ENCODE measurements at regions not wholly inside any gene's neighbourhood (a gene's known extent, or its start where the extent isn't known, plus 50 kb on each side); places are given as distances from the start of the nearest gene placed in this dataset.

DNA sequence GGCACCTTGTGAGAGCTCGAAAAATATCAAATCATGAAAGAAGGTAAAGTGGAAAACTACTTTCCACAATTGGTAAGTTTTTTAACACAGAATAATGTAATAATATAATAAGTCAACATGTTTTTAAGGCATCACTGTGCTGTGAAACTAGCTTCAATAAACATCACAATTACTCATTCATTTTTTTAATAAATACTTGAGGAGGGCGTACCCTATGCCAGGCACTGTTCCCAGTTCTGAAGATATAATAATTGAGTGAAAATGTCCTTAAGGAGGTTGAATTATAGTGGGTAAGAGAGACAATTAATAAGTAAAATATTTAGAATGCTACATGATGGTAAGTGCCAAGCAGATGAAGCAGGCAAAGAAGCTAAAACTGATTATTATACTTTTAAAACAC lies 381.4 kb downstream of the ELAVL2 start:
- H4K20me1 ChIP-seq (ENCODE audit: insufficient read depth) = no peaks in the 10 kb centered on the region
- H3K9me3 ChIP-seq (ENCODE audit: low read length) = no peaks in the 10 kb centered on the region
- H3K9me2 ChIP-seq (ENCODE audit: insufficient read depth, low read length) = no peaks in the 10 kb centered on the region
- no peak overlapping the region for H2AFZ ChIP-seq (ENCODE audit: low read depth, low read length)
- no peak overlapping the region for H3K4me2 ChIP-seq (ENCODE audit: low read length)
- no peaks in the 10 kb centered on the region for H3K79me2 ChIP-seq (replicated peaks; ENCODE audit: insufficient read depth, low read length)
- H3K9ac ChIP-seq (ENCODE audit: low read length) = no peak overlapping the region
- H3F3A ChIP-seq (ENCODE audit: insufficient read depth, low read length, poor library complexity, severe bottlenecking) = no peaks in the 10 kb centered on the region
- H3K36me3 ChIP-seq (ENCODE audit: insufficient read depth, low read length) = no peaks in the 10 kb centered on the region
- H3K27me3 ChIP-seq (ENCODE audit: insufficient read depth, low read depth, low read length) = no peaks in the 10 kb centered on the region
- H3K4me3 ChIP-seq (ENCODE audit: low read length) = no peak overlapping the region
- TF ChIP-seq TAF1 (IDR thresholded peaks at IDR 0.05; ENCODE audit: low read depth) (no peak), MXI1 (conservative IDR thresholded peaks at IDR 0.05; ENCODE audit: poor library complexity, severe bottlenecking) (no peak), SMC3 (conservative IDR thresholded peaks at IDR 0.05; ENCODE audit: poor library complexity) (no peak), RAD21 (conservative IDR thresholded peaks at IDR 0.05) (no peak), EZH2 (IDR thresholded peaks at IDR 0.05; ENCODE audit: borderline replicate concordance, insufficient read depth, low read length, poor library complexity, severe bottlenecking) (no peak), EP300 (conservative IDR thresholded peaks at IDR 0.05; ENCODE audit: poor library complexity, severe bottlenecking) (no peak), POLR2AphosphoS5 (IDR thresholded peaks at IDR 0.05) (no peak)
- TF ChIP-seq, protein P1, sequence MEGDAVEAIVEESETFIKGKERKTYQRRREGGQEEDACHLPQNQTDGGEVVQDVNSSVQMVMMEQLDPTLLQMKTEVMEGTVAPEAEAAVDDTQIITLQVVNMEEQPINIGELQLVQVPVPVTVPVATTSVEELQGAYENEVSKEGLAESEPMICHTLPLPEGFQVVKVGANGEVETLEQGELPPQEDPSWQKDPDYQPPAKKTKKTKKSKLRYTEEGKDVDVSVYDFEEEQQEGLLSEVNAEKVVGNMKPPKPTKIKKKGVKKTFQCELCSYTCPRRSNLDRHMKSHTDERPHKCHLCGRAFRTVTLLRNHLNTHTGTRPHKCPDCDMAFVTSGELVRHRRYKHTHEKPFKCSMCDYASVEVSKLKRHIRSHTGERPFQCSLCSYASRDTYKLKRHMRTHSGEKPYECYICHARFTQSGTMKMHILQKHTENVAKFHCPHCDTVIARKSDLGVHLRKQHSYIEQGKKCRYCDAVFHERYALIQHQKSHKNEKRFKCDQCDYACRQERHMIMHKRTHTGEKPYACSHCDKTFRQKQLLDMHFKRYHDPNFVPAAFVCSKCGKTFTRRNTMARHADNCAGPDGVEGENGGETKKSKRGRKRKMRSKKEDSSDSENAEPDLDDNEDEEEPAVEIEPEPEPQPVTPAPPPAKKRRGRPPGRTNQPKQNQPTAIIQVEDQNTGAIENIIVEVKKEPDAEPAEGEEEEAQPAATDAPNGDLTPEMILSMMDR (IDR thresholded peaks at IDR 0.05; ENCODE audit: poor library complexity, severe bottlenecking) = no peak
- TF ChIP-seq, protein P2, sequence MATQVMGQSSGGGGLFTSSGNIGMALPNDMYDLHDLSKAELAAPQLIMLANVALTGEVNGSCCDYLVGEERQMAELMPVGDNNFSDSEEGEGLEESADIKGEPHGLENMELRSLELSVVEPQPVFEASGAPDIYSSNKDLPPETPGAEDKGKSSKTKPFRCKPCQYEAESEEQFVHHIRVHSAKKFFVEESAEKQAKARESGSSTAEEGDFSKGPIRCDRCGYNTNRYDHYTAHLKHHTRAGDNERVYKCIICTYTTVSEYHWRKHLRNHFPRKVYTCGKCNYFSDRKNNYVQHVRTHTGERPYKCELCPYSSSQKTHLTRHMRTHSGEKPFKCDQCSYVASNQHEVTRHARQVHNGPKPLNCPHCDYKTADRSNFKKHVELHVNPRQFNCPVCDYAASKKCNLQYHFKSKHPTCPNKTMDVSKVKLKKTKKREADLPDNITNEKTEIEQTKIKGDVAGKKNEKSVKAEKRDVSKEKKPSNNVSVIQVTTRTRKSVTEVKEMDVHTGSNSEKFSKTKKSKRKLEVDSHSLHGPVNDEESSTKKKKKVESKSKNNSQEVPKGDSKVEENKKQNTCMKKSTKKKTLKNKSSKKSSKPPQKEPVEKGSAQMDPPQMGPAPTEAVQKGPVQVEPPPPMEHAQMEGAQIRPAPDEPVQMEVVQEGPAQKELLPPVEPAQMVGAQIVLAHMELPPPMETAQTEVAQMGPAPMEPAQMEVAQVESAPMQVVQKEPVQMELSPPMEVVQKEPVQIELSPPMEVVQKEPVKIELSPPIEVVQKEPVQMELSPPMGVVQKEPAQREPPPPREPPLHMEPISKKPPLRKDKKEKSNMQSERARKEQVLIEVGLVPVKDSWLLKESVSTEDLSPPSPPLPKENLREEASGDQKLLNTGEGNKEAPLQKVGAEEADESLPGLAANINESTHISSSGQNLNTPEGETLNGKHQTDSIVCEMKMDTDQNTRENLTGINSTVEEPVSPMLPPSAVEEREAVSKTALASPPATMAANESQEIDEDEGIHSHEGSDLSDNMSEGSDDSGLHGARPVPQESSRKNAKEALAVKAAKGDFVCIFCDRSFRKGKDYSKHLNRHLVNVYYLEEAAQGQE (IDR thresholded peaks at IDR 0.05; ENCODE audit: borderline replicate concordance) = no peak
- no peak overlapping the region for H3K27ac ChIP-seq (ENCODE audit: low read length)

DNA sequence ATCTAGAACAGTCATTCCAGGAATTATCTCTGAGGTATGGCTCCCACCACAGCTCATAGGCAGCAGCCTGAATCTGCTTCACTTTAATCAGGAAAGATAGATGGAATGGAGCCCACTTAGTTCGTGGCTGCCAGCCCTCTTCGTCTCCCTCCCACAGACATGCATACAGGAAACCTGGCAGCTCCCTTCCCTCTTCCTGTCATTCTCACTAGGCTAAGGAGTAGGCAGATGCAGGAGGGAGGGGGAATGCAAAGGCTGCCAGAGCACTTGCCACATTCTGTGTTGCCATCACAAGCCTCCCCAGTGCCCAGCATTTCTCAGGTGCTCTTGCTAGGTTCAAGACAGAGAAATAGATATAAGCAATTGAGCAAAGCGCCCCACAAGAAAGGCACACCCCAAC lies 378.9 kb downstream of the ELAVL2 start:
- Histone ChIP-seq H3K9ac (ENCODE audit: low read length) (no peak overlapping the region), H3K9me2 (ENCODE audit: insufficient read depth, low read length) (no peaks in the 10 kb centered on the region), H3K79me2 (replicated peaks; ENCODE audit: insufficient read depth, low read length) (no peaks in the 10 kb centered on the region), H3K4me2 (ENCODE audit: low read length) (no peak overlapping the region), H3K36me3 (ENCODE audit: insufficient read depth, low read length) (no peaks in the 10 kb centered on the region), H4K20me1 (ENCODE audit: insufficient read depth) (no peaks in the 10 kb centered on the region), H3K9me3 (ENCODE audit: low read length) (no peaks in the 10 kb centered on the region), H3K27ac (ENCODE audit: low read length) (no peak overlapping the region), H3F3A (ENCODE audit: insufficient read depth, low read length, poor library complexity, severe bottlenecking) (no peaks in the 10 kb centered on the region), H2AFZ (ENCODE audit: low read depth, low read length) (no peak overlapping the region), H3K27me3 (ENCODE audit: insufficient read depth, low read depth, low read length) (no peaks in the 10 kb centered on the region), H3K4me3 (ENCODE audit: low read length) (no peak overlapping the region)
- TF ChIP-seq TAF1 (IDR thresholded peaks at IDR 0.05; ENCODE audit: low read depth) = no peak
- no peak for TF ChIP-seq SMC3 (conservative IDR thresholded peaks at IDR 0.05; ENCODE audit: poor library complexity)
- TF ChIP-seq, protein P2 (IDR thresholded peaks at IDR 0.05; ENCODE audit: borderline replicate concordance) = no peak
- no peak for TF ChIP-seq MXI1 (conservative IDR thresholded peaks at IDR 0.05; ENCODE audit: poor library complexity, severe bottlenecking)
- no peak for TF ChIP-seq EP300 (conservative IDR thresholded peaks at IDR 0.05; ENCODE audit: poor library complexity, severe bottlenecking)
- TF ChIP-seq POLR2AphosphoS5 (IDR thresholded peaks at IDR 0.05) = no peak
- TF ChIP-seq EZH2 (IDR thresholded peaks at IDR 0.05; ENCODE audit: borderline replicate concordance, insufficient read depth, low read length, poor library complexity, severe bottlenecking) = no peak
- no peak for TF ChIP-seq RAD21 (conservative IDR thresholded peaks at IDR 0.05)
- TF ChIP-seq, protein P1 (IDR thresholded peaks at IDR 0.05; ENCODE audit: poor library complexity, severe bottlenecking) = no peak
